NB4 (cell line): ENCODE measurements at regions not wholly inside any gene's neighbourhood (a gene's known extent, or its start where the extent isn't known, plus 50 kb on each side); places are given as distances from the start of the nearest gene placed in this dataset.

Experiments used
- CTCF ChIP-seq: IDR thresholded peaks from one replicate; pipeline ENCODE4 v1.5.1; 2012; ENCODE audit warnings: low read depth, low read length
- MAX ChIP-seq: IDR thresholded peaks from 2 replicates; pipeline ENCODE4 v1.6.1; 2011; ENCODE audit warnings: low read depth, low read length
- POLR2A ChIP-seq: IDR thresholded peaks from 2 replicates; pipeline ENCODE4 v1.6.1; 2011; ENCODE audit warnings: mild to moderate bottlenecking; ENCODE audit not compliant: insufficient read length; ENCODE audit errors: extremely low read depth

- TF ChIP-seq CTCF (no peak), POLR2A (no peak), MAX (no peak)
These were observed 120.0 kb upstream of the RBMS1 start for GRCh38 chr2:160613466-160614153.
